GM12872 (cell line): ENCODE measurements at regions not wholly inside any gene's neighbourhood (a gene's known extent, or its start where the extent isn't known, plus 50 kb on each side); places are given as distances from the start of the nearest gene placed in this dataset.

Source experiments
- CTCF ChIP-seq: IDR thresholded peaks from 3 replicates; pipeline ENCODE4 v1.5.1; 2011; ENCODE audit warnings: low read depth, mild to moderate bottlenecking, low read length, moderate library complexity; ENCODE audit not compliant: insufficient read depth

- no peak for TF ChIP-seq CTCF
Measured at GRCh38 chrX:1700757-1701156, 85.9 kb downstream of the ASMT start.

- TF ChIP-seq CTCF = no peak
Measured at GRCh38 chrX:1713296-1713695, 98.4 kb downstream of the ASMT start.

- TF ChIP-seq CTCF = no peak
Measured at GRCh38 chrX:1717373-1717772, 102.5 kb downstream of the ASMT start.

GRCh38 chrX:1719270-1719669 is 104.4 kb downstream of the ASMT start:
- no peak for TF ChIP-seq CTCF

GRCh38 chrX:1720836-1721235 is 106.0 kb downstream of the ASMT start:
- TF ChIP-seq CTCF = no peak

- TF ChIP-seq CTCF = no peak
Measured at GRCh38 chrX:1725472-1725871, 110.6 kb downstream of the ASMT start.

- TF ChIP-seq CTCF = no peak
Measured at GRCh38 chrX:1727531-1728027, 112.7 kb downstream of the ASMT start.

- no peak for TF ChIP-seq CTCF
Measured at GRCh38 chrX:1734806-1735205, 119.9 kb downstream of the ASMT start.
